ENCODE measurements at regions not wholly inside any gene's neighbourhood (a gene's known extent, or its start where the extent isn't known, plus 50 kb on each side); places are given as distances from the start of the nearest gene placed in this dataset.

- POLR2A ChIA-PET: interaction anchor here (0.5 kb wide), 1 partner anchor 690 kb away, joined by 3 read pairs; no protein-coding TSS in a partner anchor
- Histone ChIP-seq H3K27me3 (ENCODE audit: control insufficient read depth, insufficient read depth, low read length) (peaks cover 52% of the 10 kb centered on the region), H3K4me3 (ENCODE audit: low read depth, low read length) (no peak overlapping the region), H3K27ac (ENCODE audit: low read depth, low read length) (no peak overlapping the region), H3K9me3 (ENCODE audit: control insufficient read depth, insufficient read depth, low read length) (no peaks in the 10 kb centered on the region; the same call in 1 of the 2 replicates)
- TF ChIP-seq, protein P1, sequence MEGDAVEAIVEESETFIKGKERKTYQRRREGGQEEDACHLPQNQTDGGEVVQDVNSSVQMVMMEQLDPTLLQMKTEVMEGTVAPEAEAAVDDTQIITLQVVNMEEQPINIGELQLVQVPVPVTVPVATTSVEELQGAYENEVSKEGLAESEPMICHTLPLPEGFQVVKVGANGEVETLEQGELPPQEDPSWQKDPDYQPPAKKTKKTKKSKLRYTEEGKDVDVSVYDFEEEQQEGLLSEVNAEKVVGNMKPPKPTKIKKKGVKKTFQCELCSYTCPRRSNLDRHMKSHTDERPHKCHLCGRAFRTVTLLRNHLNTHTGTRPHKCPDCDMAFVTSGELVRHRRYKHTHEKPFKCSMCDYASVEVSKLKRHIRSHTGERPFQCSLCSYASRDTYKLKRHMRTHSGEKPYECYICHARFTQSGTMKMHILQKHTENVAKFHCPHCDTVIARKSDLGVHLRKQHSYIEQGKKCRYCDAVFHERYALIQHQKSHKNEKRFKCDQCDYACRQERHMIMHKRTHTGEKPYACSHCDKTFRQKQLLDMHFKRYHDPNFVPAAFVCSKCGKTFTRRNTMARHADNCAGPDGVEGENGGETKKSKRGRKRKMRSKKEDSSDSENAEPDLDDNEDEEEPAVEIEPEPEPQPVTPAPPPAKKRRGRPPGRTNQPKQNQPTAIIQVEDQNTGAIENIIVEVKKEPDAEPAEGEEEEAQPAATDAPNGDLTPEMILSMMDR (IDR thresholded peaks at IDR 0.05; ENCODE audit: low read depth, low read length): no peak
- DNase-seq (ENCODE audit: low read depth, low spot score): no peak
- CTCF ChIA-PET: interaction anchor here (0.6 kb wide), 1 partner anchor 1058 kb away, joined by 8 read pairs; no protein-coding TSS in a partner anchor
Measured at GRCh38 chr15:70535071-70535954, 228.0 kb downstream of the UACA start.

GRCh38 chr15:70533931-70534742 lies 229.2 kb downstream of the UACA start:
- no peaks in the 10 kb centered on the region for H3K9me3 ChIP-seq (ENCODE audit: control insufficient read depth, insufficient read depth, low read length)
- TF ChIP-seq, protein P1 (IDR thresholded peaks at IDR 0.05; ENCODE audit: low read depth, low read length): no peak
- CTCF ChIA-PET: interaction anchor here (0.7 kb wide), 1 partner anchor 973 kb away, joined by 3 read pairs; no protein-coding TSS in a partner anchor
- DNase-seq (ENCODE audit: low read depth, low spot score): no peak
- peaks cover 41% of the 10 kb centered on the region for H3K27me3 ChIP-seq (ENCODE audit: control insufficient read depth, insufficient read depth, low read length)
- no peak overlapping the region for H3K27ac ChIP-seq (ENCODE audit: low read depth, low read length)
- no peak overlapping the region for H3K4me3 ChIP-seq (ENCODE audit: low read depth, low read length)
- POLR2A ChIA-PET: interaction anchor here (0.5 to 0.7 kb wide), 2 partner anchors 62 to 692 kb away, joined by 3 read pairs; no protein-coding TSS in a partner anchor

- Histone ChIP-seq H3K9me3 (ENCODE audit: control insufficient read depth, insufficient read depth, low read length) (no peaks in the 10 kb centered on the region), H3K27ac (ENCODE audit: low read depth, low read length) (no peak overlapping the region), H3K27me3 (ENCODE audit: control insufficient read depth, insufficient read depth, low read length) (peaks cover 36% of the 10 kb centered on the region), H3K4me3 (ENCODE audit: low read depth, low read length) (no peak overlapping the region)
- ChIA-PET POLR2A (no interaction called here), CTCF (no interaction called here)
- no peak for DNase-seq (ENCODE audit: low read depth, low spot score)
- TF ChIP-seq, protein P1 (IDR thresholded peaks at IDR 0.05; ENCODE audit: low read depth, low read length): no peak
Measured at GRCh38 chr15:70532531-70533186, 230.7 kb downstream of the UACA start.

- Histone ChIP-seq H3K9me3 (ENCODE audit: control insufficient read depth, insufficient read depth, low read length) (no peaks in the 10 kb centered on the region), H3K27me3 (ENCODE audit: control insufficient read depth, insufficient read depth, low read length) (peaks cover 36% of the 10 kb centered on the region), H3K27ac (ENCODE audit: low read depth, low read length) (no peak overlapping the region), H3K4me3 (ENCODE audit: low read depth, low read length) (no peak overlapping the region)
- ChIA-PET CTCF (no interaction called here), POLR2A (no interaction called here)
- DNase-seq (ENCODE audit: low read depth, low spot score): no peak
- TF ChIP-seq, protein P1 (IDR thresholded peaks at IDR 0.05; ENCODE audit: low read depth, low read length): no peak
Measured at GRCh38 chr15:70531576-70531975, 231.8 kb downstream of the UACA start.

Data from AG04450 (cell line).